DND-41 (cell line): ENCODE measurements at regions not wholly inside any gene's neighbourhood (a gene's known extent, or its start where the extent isn't known, plus 50 kb on each side); places are given as distances from the start of the nearest gene placed in this dataset.

Experiments
- ATAC-seq: fragments of 200-7000 bp; cut with Tn5 transposase; 3 replicates; pipeline ENCODE4 v1.9.1; 2021; ENCODE audit warnings: low read depth; ENCODE audit not compliant: insufficient read depth
- DNase-seq: peaks from one replicate; pipeline ENCODE4 v3.0.0-alpha.2; 2020
- H2AFZ ChIP-seq: 2 replicates; pipeline ENCODE4 v1.6.0; 2012; ENCODE audit warnings: low read depth, low read length
- H3K27ac ChIP-seq: 2 replicates; pipeline ENCODE4 v1.5.1; 2012; ENCODE audit warnings: low read length, inconsistent platforms
- H3K27me3 ChIP-seq: fragments of 200-600 bp; sonication (generic); 2 replicates; pipeline ENCODE4 v1.6.0; 2012; ENCODE audit warnings: low read length, mild to moderate bottlenecking, inconsistent platforms; ENCODE audit not compliant: insufficient read depth, poor library complexity
- H3K36me3 ChIP-seq: 2 replicates; pipeline ENCODE4 v1.5.1; 2012; ENCODE audit warnings: low read length, inconsistent platforms; ENCODE audit not compliant: insufficient read depth
- H3K4me1 ChIP-seq: 2 replicates; pipeline ENCODE4 v1.5.1; 2012; ENCODE audit warnings: mild to moderate bottlenecking, low read length; ENCODE audit not compliant: insufficient read depth
- H3K4me2 ChIP-seq: 2 replicates; pipeline ENCODE4 v1.6.0; 2012; ENCODE audit warnings: mild to moderate bottlenecking, moderate library complexity, low read length, inconsistent platforms; ENCODE audit not compliant: insufficient read depth
- H3K4me3 ChIP-seq, 2 experiments: fragments of 200-600 bp in 1 of 2; shearing (Covaris generic) in 1 of 2; 2 replicates each; pipeline ENCODE4 v1.5.1; 2012 to 2016; ENCODE audit warnings: inconsistent platforms in 2 of 2, low read length in 2 of 2, mild to moderate bottlenecking in 2 of 2, low read depth in 1 of 2, moderate library complexity in 1 of 2
- H3K79me2 ChIP-seq: 2 replicates; pipeline ENCODE4 v1.6.0; 2012; ENCODE audit warnings: low read length, inconsistent platforms; ENCODE audit not compliant: insufficient read depth
- H3K9ac ChIP-seq: 2 replicates; pipeline ENCODE4 v1.6.0; 2012; ENCODE audit warnings: low read depth, mild to moderate bottlenecking, inconsistent platforms, low read length, moderate library complexity
- H3K9me3 ChIP-seq: 2 replicates; pipeline ENCODE4 v1.5.1; 2012; ENCODE audit warnings: low read length, moderate library complexity, mild to moderate bottlenecking, inconsistent platforms; ENCODE audit not compliant: insufficient read depth, severe bottlenecking
- H4K20me1 ChIP-seq: 2 replicates; pipeline ENCODE4 v1.6.0; 2012; ENCODE audit warnings: low read length; ENCODE audit not compliant: insufficient read depth
- CTCF ChIP-seq: IDR thresholded peaks from 2 replicates; pipeline ENCODE4 v1.5.1; 2012; ENCODE audit warnings: borderline replicate concordance, low read length, moderate library complexity, mild to moderate bottlenecking; ENCODE audit not compliant: poor library complexity, severe bottlenecking; ENCODE audit errors: extremely low read depth
- EZH2 ChIP-seq: IDR thresholded peaks from 3 replicates; pipeline ENCODE4 v1.6.1; 2012; ENCODE audit warnings: borderline replicate concordance, low read depth, mild to moderate bottlenecking, moderate library complexity, low read length, inconsistent platforms; ENCODE audit not compliant: severe bottlenecking

GRCh38 chr5:3929799-3930198 lies 334.2 kb downstream of the IRX1 start:
- Histone ChIP-seq H3K4me3 (no peak overlapping the region), H3K9ac (no peak overlapping the region), H3K27ac (peak overlapping the region; percentile 27), H3K27me3 (no peaks in the 10 kb centered on the region), H3K36me3 (no peaks in the 10 kb centered on the region), H3K79me2 (no peaks in the 10 kb centered on the region), H3K9me3 (no peaks in the 10 kb centered on the region), H2AFZ (no peak overlapping the region), H3K4me2 (no peak overlapping the region), H4K20me1 (no peaks in the 10 kb centered on the region), H3K4me1 (no peaks in the 10 kb centered on the region)
- TF ChIP-seq CTCF (no peak), EZH2 (no peak)
- DNase-seq = no peak
- no peak for ATAC-seq

- no peaks in the 10 kb centered on the region for H4K20me1 ChIP-seq
- DNase-seq (no peak), ATAC-seq (no peak)
- no peaks in the 10 kb centered on the region for H3K4me1 ChIP-seq
- H3K27ac ChIP-seq = no peak overlapping the region
- H3K9me3 ChIP-seq = no peaks in the 10 kb centered on the region
- no peak overlapping the region for H3K4me2 ChIP-seq
- 0 out of 2 replicates have a peak overlapping the region, but pooled peaks have one; percentile 25 for H2AFZ ChIP-seq
- no peak overlapping the region for H3K4me3 ChIP-seq
- H3K27me3 ChIP-seq = no peaks in the 10 kb centered on the region
- no peak for TF ChIP-seq EZH2
- TF ChIP-seq CTCF = no peak
- H3K36me3 ChIP-seq = no peaks in the 10 kb centered on the region
- no peak overlapping the region for H3K9ac ChIP-seq
- no peaks in the 10 kb centered on the region for H3K79me2 ChIP-seq
These were observed 336.3 kb downstream of the IRX1 start for GRCh38 chr5:3931976-3932375.

GRCh38 chr5:3933536-3933935 lies 337.9 kb downstream of the IRX1 start:
- H3K27me3 ChIP-seq = no peaks in the 10 kb centered on the region
- H3K4me1 ChIP-seq = no peaks in the 10 kb centered on the region
- TF ChIP-seq CTCF (no peak), EZH2 (no peak)
- H3K36me3 ChIP-seq = no peaks in the 10 kb centered on the region; the same call in 1 of the 2 replicates
- no peak overlapping the region for H3K9ac ChIP-seq
- no peaks in the 10 kb centered on the region for H3K79me2 ChIP-seq
- DNase-seq = no peak
- no peak overlapping the region for H3K4me3 ChIP-seq
- H2AFZ ChIP-seq = peak overlapping the region; percentile 39; the same call in 1 of the 2 replicates
- no peak for ATAC-seq
- H4K20me1 ChIP-seq = no peaks in the 10 kb centered on the region
- peaks cover 13% of the 10 kb centered on the region for H3K9me3 ChIP-seq
- no peak overlapping the region for H3K27ac ChIP-seq
- H3K4me2 ChIP-seq = no peak overlapping the region

GRCh38 chr5:3933966-3934365 lies 338.3 kb downstream of the IRX1 start:
- no peak; the same call in 2 of the 3 replicates for ATAC-seq
- TF ChIP-seq EZH2 (no peak), CTCF (no peak)
- no peaks in the 10 kb centered on the region; the same call in 1 of the 2 replicates for H3K36me3 ChIP-seq
- no peak overlapping the region for H3K4me3 ChIP-seq
- no peak overlapping the region for H3K9ac ChIP-seq
- H3K27ac ChIP-seq = no peak overlapping the region
- no peaks in the 10 kb centered on the region for H3K4me1 ChIP-seq
- no peak overlapping the region for H3K4me2 ChIP-seq
- no peak for DNase-seq
- peaks cover 15% of the 10 kb centered on the region for H3K9me3 ChIP-seq
- peak overlapping the region; percentile 27; the same call in 1 of the 2 replicates for H2AFZ ChIP-seq
- H4K20me1 ChIP-seq = no peaks in the 10 kb centered on the region
- no peaks in the 10 kb centered on the region for H3K79me2 ChIP-seq
- H3K27me3 ChIP-seq = no peaks in the 10 kb centered on the region
